Osteoblast (primary cell): ENCODE measurements at regions not wholly inside any gene's neighbourhood (a gene's known extent, or its start where the extent isn't known, plus 50 kb on each side); places are given as distances from the start of the nearest gene placed in this dataset.
"Not testable (repeated sequence)": the region's sequence is repeated elsewhere in the genome, so short reads cannot be mapped to it uniquely, and the experiment has no call there.

Experiments used
- DNase-seq: peaks from one replicate; pipeline ENCODE4 v3.0.0; 2011; ENCODE audit warnings: low spot score, mixed read lengths; ENCODE audit not compliant: insufficient read length; ENCODE audit errors: missing footprints
- H2AFZ ChIP-seq: 2 replicates; pipeline ENCODE4 v1.6.0; 2011; ENCODE audit warnings: mild to moderate bottlenecking, low read length
- H3K27ac ChIP-seq: 2 replicates; pipeline ENCODE4 v1.5.1; 2011; ENCODE audit warnings: mild to moderate bottlenecking, low read depth, low read length, moderate library complexity
- H3K27me3 ChIP-seq: 2 replicates; pipeline ENCODE4 v1.6.0; 2012; ENCODE audit warnings: mild to moderate bottlenecking, control low read depth, inconsistent platforms, low read length, moderate library complexity; ENCODE audit not compliant: insufficient read depth
- H3K36me3 ChIP-seq: 2 replicates; pipeline ENCODE4 v1.5.1; 2011; ENCODE audit warnings: mild to moderate bottlenecking, low read length, control low read depth, moderate library complexity; ENCODE audit not compliant: insufficient read depth
- H3K4me1 ChIP-seq: 2 replicates; pipeline ENCODE4 v1.5.1; 2011; ENCODE audit warnings: mild to moderate bottlenecking, low read length, control low read depth, moderate library complexity; ENCODE audit not compliant: insufficient read depth
- H3K4me2 ChIP-seq: 2 replicates; pipeline ENCODE4 v1.6.0; 2011; ENCODE audit warnings: mild to moderate bottlenecking, low read length; ENCODE audit not compliant: insufficient read depth
- H3K4me3 ChIP-seq: fragments of 200-600 bp; sonication (generic); 3 replicates; pipeline ENCODE4 v1.5.1; 2012; ENCODE audit warnings: mild to moderate bottlenecking, low read length, inconsistent platforms; ENCODE audit not compliant: insufficient read depth
- H3K79me2 ChIP-seq: 2 replicates; pipeline ENCODE4 v1.6.0; 2012; ENCODE audit warnings: mild to moderate bottlenecking, low read length, control low read depth, inconsistent platforms; ENCODE audit not compliant: insufficient read depth
- H3K9me3 ChIP-seq: 2 replicates; pipeline ENCODE4 v1.5.1; 2011; ENCODE audit warnings: low read depth, low read length, control low read depth
- H4K20me1 ChIP-seq: 2 replicates; pipeline ENCODE4 v1.6.0; 2012; ENCODE audit warnings: mild to moderate bottlenecking, low read length, control low read depth; ENCODE audit not compliant: insufficient read depth
- CTCF ChIP-seq: IDR thresholded peaks from 2 replicates; pipeline ENCODE4 v1.5.1; 2011; ENCODE audit warnings: mild to moderate bottlenecking, low read depth, low read length, moderate library complexity; ENCODE audit errors: extremely low read depth

- H3K36me3 ChIP-seq, H3K4me1 ChIP-seq, H2AFZ ChIP-seq, H4K20me1 ChIP-seq, DNase-seq, H3K4me3 ChIP-seq, H3K4me2 ChIP-seq, H3K9me3 ChIP-seq, H3K79me2 ChIP-seq, H3K27ac ChIP-seq, H3K27me3 ChIP-seq: not testable (repeated sequence)
These were observed 54.8 kb upstream of the ZNF717 start for GRCh38 chr3:75840160-75840559.

- not testable (repeated sequence) for DNase-seq, H3K4me3 ChIP-seq, H2AFZ ChIP-seq, H3K79me2 ChIP-seq, H3K4me1 ChIP-seq, H3K27ac ChIP-seq, H3K36me3 ChIP-seq, H3K27me3 ChIP-seq, H3K4me2 ChIP-seq, H3K9me3 ChIP-seq, H4K20me1 ChIP-seq
These were observed 65.1 kb upstream of the ZNF717 start for GRCh38 chr3:75850301-75851008.

GRCh38 chr3:75863130-75863529, 77.8 kb upstream of the ZNF717 start:
- H3K36me3 ChIP-seq: no peaks in the 10 kb centered on the region
- H4K20me1 ChIP-seq: no peaks in the 10 kb centered on the region
- H3K27ac ChIP-seq: no peak overlapping the region
- DNase-seq: no peak
- no peaks in the 10 kb centered on the region for H3K79me2 ChIP-seq
- H3K4me2 ChIP-seq: no peak overlapping the region
- no peaks in the 10 kb centered on the region for H3K27me3 ChIP-seq
- no peaks in the 10 kb centered on the region for H3K4me1 ChIP-seq
- H3K9me3 ChIP-seq: no peaks in the 10 kb centered on the region
- no peak for TF ChIP-seq CTCF
- no peak overlapping the region for H2AFZ ChIP-seq
- no peak overlapping the region for H3K4me3 ChIP-seq

- H4K20me1 ChIP-seq: no peaks in the 10 kb centered on the region
- no peak for TF ChIP-seq CTCF
These were observed 78.5 kb upstream of the ZNF717 start for GRCh38 chr3:75863878-75864277.

GRCh38 chr3:75883719-75884118, 98.4 kb upstream of the ZNF717 start:
- not testable (repeated sequence) for H3K9me3 ChIP-seq, H3K36me3 ChIP-seq, H3K4me1 ChIP-seq, H4K20me1 ChIP-seq, H3K27ac ChIP-seq, H3K4me3 ChIP-seq, H3K4me2 ChIP-seq, H2AFZ ChIP-seq, DNase-seq, H3K27me3 ChIP-seq, H3K79me2 ChIP-seq

More at GRCh38 chr3:75863878-75864277, 78.5 kb upstream of the ZNF717 start:
- Histone ChIP-seq H3K36me3 (no peaks in the 10 kb centered on the region), H2AFZ (no peak overlapping the region), H3K4me1 (no peaks in the 10 kb centered on the region), H3K79me2 (no peaks in the 10 kb centered on the region), H3K4me2 (no peak overlapping the region), H3K4me3 (no peak overlapping the region), H3K27ac (no peak overlapping the region), H3K9me3 (no peaks in the 10 kb centered on the region), H3K27me3 (no peaks in the 10 kb centered on the region)
- no peak for DNase-seq
